A549 (cell line): ENCODE measurements at regions not wholly inside any gene's neighbourhood (a gene's known extent, or its start where the extent isn't known, plus 50 kb on each side); places are given as distances from the start of the nearest gene placed in this dataset.

Experiments
- ATAC-seq, 2 experiments: fragments of 200-7000 bp in 1 of 2; fragments of >200 bp in 1 of 2; cut with Nextera tagmentation in 1 of 2; cut with Tn5 transposase in 1 of 2; 3 replicates each; pipeline versions ENCODE4 v1.8.0 to v1.9.1; 2018 to 2020; ENCODE audit warnings: mild to moderate bottlenecking in 1 of 2, moderate library complexity in 1 of 2
- CTCF ChIA-PET: fragments of 300-600 bp; sonication (Branson Sonifier 250); formaldehyde crosslinking; extraction: SDS; loops from one replicate; lab custom pipeline; 2021; ENCODE audit warnings: antibody characterized with exemption, inconsistent platforms; lab: Yijun Ruan, JAX
- POLR2A ChIA-PET: fragments of 350-600 bp; formaldehyde crosslinking; extraction: SDS; loops from one replicate; lab custom pipeline; 2021; ENCODE audit warnings: antibody characterized with exemption, inconsistent platforms; lab: Yijun Ruan, JAX
- DNase-seq, 2 experiments: peaks; one replicate each; pipeline versions ENCODE4 v3.0.0 to v3.0.0-alpha.2; 2011 to 2016; ENCODE audit warnings: low read depth in 1 of 2, low spot score in 1 of 2
- FAIRE-seq: peaks from 2 replicates; lab custom pipeline; 2011; peaks lifted over from hg19 to GRCh38; lab: Jason Lieb, UNC
- H3K27ac ChIP-seq, 2 experiments: fragments of >200 bp; sonication (Bioruptor Twin); formaldehyde crosslinking; 3 replicates each; pipeline ENCODE4 v1.5.1; 2016 to 2017
- H3K4me1 ChIP-seq: fragments of >200 bp; sonication (Bioruptor Twin); formaldehyde crosslinking; 3 replicates; pipeline ENCODE4 v1.6.1; 2016
- H3K4me2 ChIP-seq: fragments of >200 bp; sonication (Bioruptor Twin); formaldehyde crosslinking; 3 replicates; pipeline ENCODE4 v1.6.1; 2016
- H3K4me3 ChIP-seq: fragments of >200 bp; sonication (Bioruptor Twin); formaldehyde crosslinking; 3 replicates; pipeline ENCODE4 v1.5.1; 2016
- H3K9me3 ChIP-seq: fragments of >200 bp; sonication (Bioruptor Twin); formaldehyde crosslinking; 3 replicates; pipeline ENCODE4 v1.6.1; 2016
- BCL3 ChIP-seq: fragments of >200 bp; sonication (Bioruptor Twin); formaldehyde crosslinking; IDR thresholded peaks from 3 replicates; pipeline ENCODE4 v1.6.1; 2016
- BHLHE40 ChIP-seq: IDR thresholded peaks from 2 replicates; pipeline ENCODE4 v1.6.1; 2012; ENCODE audit warnings: low read depth, low read length, inconsistent platforms
- CBX8 ChIP-seq: fragments of 200-600 bp; sonication (generic); IDR thresholded peaks from 2 replicates; pipeline ENCODE4 v1.6.1; 2016
- CHD2 ChIP-seq: fragments of 150-350 bp; IDR thresholded peaks from 2 replicates; pipeline ENCODE4 v1.6.1; 2014; ENCODE audit warnings: low read length; ENCODE audit not compliant: partially characterized antibody
- CHD4 ChIP-seq: fragments of 200-600 bp; sonication (generic); IDR thresholded peaks from 2 replicates; pipeline ENCODE4 v1.6.1; 2016; ENCODE audit warnings: antibody characterized with exemption, mild to moderate bottlenecking, borderline replicate concordance
- ESRRA ChIP-seq: fragments of 150-350 bp; IDR thresholded peaks from 2 replicates; pipeline ENCODE4 v1.6.1; 2014; ENCODE audit warnings: mild to moderate bottlenecking, low read length, borderline replicate concordance
- FOSB ChIP-seq: fragments of 250-450 bp; sonication (Bioruptor Pico); IDR thresholded peaks from 2 replicates; pipeline ENCODE4 v1.5.0; 2020; ENCODE audit warnings: mild to moderate bottlenecking, moderate library complexity
- GATA3 ChIP-seq: IDR thresholded peaks from 2 replicates; pipeline ENCODE4 v1.6.1; 2012; ENCODE audit warnings: borderline replicate concordance
- HOXB13 ChIP-seq: fragments of 250-450 bp; sonication (Bioruptor Pico); IDR thresholded peaks from 2 replicates; pipeline ENCODE4 v1.5.0; 2020; ENCODE audit warnings: low read depth, mild to moderate bottlenecking, moderate library complexity
- JUNB ChIP-seq: fragments of >200 bp; sonication (Bioruptor Twin); formaldehyde crosslinking; IDR thresholded peaks from 2 replicates; pipeline ENCODE4 v1.6.1; 2016
- KDM5A ChIP-seq: fragments of 200-600 bp; sonication (generic); IDR thresholded peaks from 2 replicates; pipeline ENCODE4 v1.6.1; 2016; ENCODE audit warnings: antibody characterized with exemption, mild to moderate bottlenecking
- NR3C1 ChIP-seq: fragments of >200 bp; sonication (Bioruptor Twin); formaldehyde crosslinking; IDR thresholded peaks from 3 replicates; pipeline ENCODE4 v1.6.1; 2017
- PBX3 ChIP-seq: IDR thresholded peaks from 2 replicates; pipeline ENCODE4 v1.6.1; 2012
- POLR2AphosphoS2 ChIP-seq: conservative IDR thresholded peaks from 2 replicates; pipeline ENCODE4 v1.6.1; 2012; ENCODE audit warnings: low read length, improper control_type of control experiment, inconsistent platforms
- RARB ChIP-seq: fragments of 250-450 bp; sonication (Bioruptor Pico); IDR thresholded peaks from 2 replicates; pipeline ENCODE4 v1.8.0; 2021; ENCODE audit warnings: mild to moderate bottlenecking, moderate library complexity
- RCOR1 ChIP-seq: fragments of 150-350 bp; IDR thresholded peaks from 2 replicates; pipeline ENCODE4 v1.6.1; 2014; ENCODE audit warnings: antibody characterized with exemption, low read length, low read depth
- REST ChIP-seq: fragments of 200-600 bp; sonication (generic); IDR thresholded peaks from 2 replicates; pipeline ENCODE4 v1.6.1; 2016; ENCODE audit warnings: antibody characterized with exemption, mild to moderate bottlenecking, moderate library complexity
- RNF2 ChIP-seq: fragments of 200-600 bp; sonication (generic); IDR thresholded peaks from 2 replicates; pipeline ENCODE4 v1.6.1; 2016; ENCODE audit warnings: low read depth, mild to moderate bottlenecking, antibody characterized with exemption, moderate library complexity, borderline replicate concordance
- ZFP36 ChIP-seq: fragments of 450-650 bp; IDR thresholded peaks from 2 replicates; pipeline ENCODE4 v1.6.1; 2014; ENCODE audit warnings: borderline replicate concordance; ENCODE audit not compliant: partially characterized antibody
- ZNF302 ChIP-seq: fragments of 250-450 bp; sonication (Bioruptor Pico); IDR thresholded peaks from 2 replicates; pipeline ENCODE4 v1.9.0; 2021; ENCODE audit warnings: inconsistent platforms, mild to moderate bottlenecking, moderate library complexity
- WGBS: methylation state at CpG from one replicate; pipeline ENCODE4 v1.1.6; 2017; ENCODE audit errors: missing lambda C conversion rate; 5-methylcytosine and 5-hydroxymethylcytosine counted together
- TF ChIP-seq, protein P1 (sequence below): IDR thresholded peaks from 2 replicates; pipeline ENCODE4 v1.6.1; 2012; ENCODE audit warnings: low read depth, borderline replicate concordance
- TF ChIP-seq, protein P2 (sequence below): fragments of 150-350 bp; IDR thresholded peaks from 2 replicates; pipeline ENCODE4 v1.6.1; 2014; ENCODE audit warnings: low read depth, mild to moderate bottlenecking, low read length

- Histone ChIP-seq H3K4me2 (no peak overlapping the region), H3K27ac (no peak overlapping the region), H3K9me3 (no peaks in the 10 kb centered on the region), H3K4me1 (peaks cover 10% of the 10 kb centered on the region), H3K4me3 (no peak overlapping the region)
- FAIRE-seq (no peak), DNase-seq (no peak), ATAC-seq (no peak)
- POLR2A ChIA-PET, result no interaction called here
- CTCF ChIA-PET, result interaction anchor here (1.3 kb wide), 1 partner anchor 39 kb away, joined by 5 read pairs; no protein-coding TSS in a partner anchor
- TF ChIP-seq POLR2AphosphoS2, result no peak
- TF ChIP-seq GATA3, result no peak
- TF ChIP-seq NR3C1, result no peak
- no peak for TF ChIP-seq CHD2
- no peak for TF ChIP-seq CHD4
- no peak for TF ChIP-seq RARB (CRISPR knock-in tag)
- no peak for TF ChIP-seq ZNF302 (CRISPR knock-in tag)
- TF ChIP-seq RNF2, result no peak
- no peak for TF ChIP-seq HOXB13 (CRISPR knock-in tag)
- TF ChIP-seq JUNB, result no peak
- TF ChIP-seq, protein P1, sequence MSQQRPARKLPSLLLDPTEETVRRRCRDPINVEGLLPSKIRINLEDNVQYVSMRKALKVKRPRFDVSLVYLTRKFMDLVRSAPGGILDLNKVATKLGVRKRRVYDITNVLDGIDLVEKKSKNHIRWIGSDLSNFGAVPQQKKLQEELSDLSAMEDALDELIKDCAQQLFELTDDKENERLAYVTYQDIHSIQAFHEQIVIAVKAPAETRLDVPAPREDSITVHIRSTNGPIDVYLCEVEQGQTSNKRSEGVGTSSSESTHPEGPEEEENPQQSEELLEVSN, result no peak
- TF ChIP-seq RCOR1, result no peak
- TF ChIP-seq FOSB (CRISPR knock-in tag), result no peak
- no peak for TF ChIP-seq KDM5A
- no peak for TF ChIP-seq BHLHE40
- no peak for TF ChIP-seq ESRRA
- WGBS, result 79% methylated on average over 12 of the region's 16 CpGs
These were observed 107.5 kb upstream of the SIM2 start for GRCh38 chr21:36591326-36591970.

- 42% methylated on average over 2 of the region's 2 CpGs for WGBS
- no peak overlapping the region for H3K27ac ChIP-seq
- TF ChIP-seq PBX3, result no peak
- no peak for TF ChIP-seq KDM5A
- no peak for TF ChIP-seq JUNB
- no peak for TF ChIP-seq BCL3
- no peak for TF ChIP-seq GATA3
- no peak for TF ChIP-seq REST
- TF ChIP-seq CBX8, result no peak
- TF ChIP-seq, protein P1, result no peak
- no peak for TF ChIP-seq ZFP36
- TF ChIP-seq, protein P2, sequence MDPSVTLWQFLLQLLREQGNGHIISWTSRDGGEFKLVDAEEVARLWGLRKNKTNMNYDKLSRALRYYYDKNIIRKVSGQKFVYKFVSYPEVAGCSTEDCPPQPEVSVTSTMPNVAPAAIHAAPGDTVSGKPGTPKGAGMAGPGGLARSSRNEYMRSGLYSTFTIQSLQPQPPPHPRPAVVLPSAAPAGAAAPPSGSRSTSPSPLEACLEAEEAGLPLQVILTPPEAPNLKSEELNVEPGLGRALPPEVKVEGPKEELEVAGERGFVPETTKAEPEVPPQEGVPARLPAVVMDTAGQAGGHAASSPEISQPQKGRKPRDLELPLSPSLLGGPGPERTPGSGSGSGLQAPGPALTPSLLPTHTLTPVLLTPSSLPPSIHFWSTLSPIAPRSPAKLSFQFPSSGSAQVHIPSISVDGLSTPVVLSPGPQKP, result no peak
- no peaks in the 10 kb centered on the region for H3K4me1 ChIP-seq
- CTCF ChIA-PET, result interaction anchor here (0.8 to 1.1 kb wide), 2 partner anchors 332 to 413 kb away, joined by 3 read pairs; no protein-coding TSS in a partner anchor
- ATAC-seq, result no peak
- DNase-seq, result no peak
- H3K4me2 ChIP-seq, result no peak overlapping the region
- H3K9me3 ChIP-seq, result no peaks in the 10 kb centered on the region; the same call in 1 of the 3 replicates
- H3K4me3 ChIP-seq, result no peak overlapping the region
- POLR2A ChIA-PET, result no interaction called here
- FAIRE-seq, result no peak
These were observed 102.7 kb upstream of the SIM2 start for GRCh38 chr21:36596174-36596573.
